Hepatocyte (in vitro differentiated cells): ENCODE measurements at regions not wholly inside any gene's neighbourhood (a gene's known extent, or its start where the extent isn't known, plus 50 kb on each side); places are given as distances from the start of the nearest gene placed in this dataset.

Experiments
- DNase-seq: peaks from one replicate; pipeline ENCODE4 v3.0.0-alpha.2; 2016; ENCODE audit warnings: low spot score
- H2AFZ ChIP-seq: fragments of 200-600 bp; sonication (generic); 2 replicates; pipeline ENCODE4 v1.6.0; 2016; ENCODE audit warnings: antibody characterized with exemption, mild to moderate bottlenecking
- H3K27ac ChIP-seq: fragments of 200-600 bp; sonication (generic); 2 replicates; pipeline ENCODE4 v1.5.1; 2016; ENCODE audit warnings: mild to moderate bottlenecking
- H3K27me3 ChIP-seq: fragments of 200-600 bp; sonication (generic); 2 replicates; pipeline ENCODE4 v1.6.1; 2016
- H3K36me3 ChIP-seq: fragments of 200-600 bp; sonication (generic); replicated peaks from 2 replicates; pipeline ENCODE4 v1.5.1; 2016; ENCODE audit warnings: low read depth; ENCODE audit not compliant: insufficient read depth
- H3K4me1 ChIP-seq: fragments of 200-600 bp; sonication (generic); 2 replicates; pipeline ENCODE4 v1.5.1; 2016; ENCODE audit warnings: mild to moderate bottlenecking, moderate library complexity; ENCODE audit not compliant: insufficient read depth
- H3K4me2 ChIP-seq: fragments of 200-600 bp; sonication (generic); 2 replicates; pipeline ENCODE4 v1.6.0; 2016
- H3K4me3 ChIP-seq: fragments of 200-600 bp; sonication (generic); 2 replicates; pipeline ENCODE4 v1.5.1; 2016; ENCODE audit warnings: mild to moderate bottlenecking
- H3K79me2 ChIP-seq: fragments of 200-600 bp; sonication (generic); 2 replicates; pipeline ENCODE4 v1.6.0; 2017; ENCODE audit warnings: mild to moderate bottlenecking
- H3K9me2 ChIP-seq: fragments of 200-600 bp; sonication (generic); replicated peaks from 2 replicates; pipeline ENCODE4 v1.6.0; 2017; ENCODE audit warnings: mild to moderate bottlenecking; ENCODE audit not compliant: insufficient read depth
- H3K9me3 ChIP-seq: fragments of 200-600 bp; sonication (generic); 2 replicates; pipeline ENCODE4 v1.5.1; 2016; ENCODE audit warnings: low read depth, mild to moderate bottlenecking
- H4K20me1 ChIP-seq: fragments of 200-600 bp; sonication (generic); 2 replicates; pipeline ENCODE4 v1.6.0; 2016; ENCODE audit warnings: mild to moderate bottlenecking; ENCODE audit not compliant: insufficient read depth, poor library complexity, severe bottlenecking
- CTCF ChIP-seq: fragments of 200-600 bp; sonication (generic); IDR thresholded peaks from 2 replicates; pipeline ENCODE4 v1.5.1; 2016; ENCODE audit warnings: antibody characterized with exemption, mild to moderate bottlenecking; ENCODE audit not compliant: poor library complexity
- EZH2 ChIP-seq: fragments of 200-600 bp; sonication (generic); IDR thresholded peaks from 2 replicates; pipeline ENCODE4 v1.6.1; 2016; ENCODE audit warnings: antibody characterized with exemption, mild to moderate bottlenecking, borderline replicate concordance
- EZH2phosphoT487 ChIP-seq: fragments of 200-600 bp; sonication (generic); IDR thresholded peaks from one replicate; pipeline ENCODE4 v1.6.1; 2018; ENCODE audit warnings: antibody characterized with exemption, mild to moderate bottlenecking, low read depth, moderate library complexity; ENCODE audit not compliant: unreplicated experiment, severe bottlenecking
- WGBS: methylation state at CpG from one replicate; pipeline ENCODE4 v1.1.6; 2016; ENCODE audit warnings: low lambda C conversion rate; ENCODE audit errors: missing lambda C conversion rate; 5-methylcytosine and 5-hydroxymethylcytosine counted together

GRCh38 chr4:19728773-19729172 is 522.9 kb upstream of the SLIT2 start:
- DNase-seq: no peak
- H3K9me2 ChIP-seq: no peaks in the 10 kb centered on the region
- no peak overlapping the region for H2AFZ ChIP-seq
- no peaks in the 10 kb centered on the region for H3K79me2 ChIP-seq
- H3K4me2 ChIP-seq: no peak overlapping the region
- no peak for TF ChIP-seq CTCF
- no peak for TF ChIP-seq EZH2phosphoT487
- TF ChIP-seq EZH2: no peak
- no peaks in the 10 kb centered on the region for H4K20me1 ChIP-seq
- no peaks in the 10 kb centered on the region for H3K9me3 ChIP-seq
- WGBS: 48% methylated on average over 1 of the region's 1 CpG
- H3K4me3 ChIP-seq: no peak overlapping the region
- H3K36me3 ChIP-seq: no peaks in the 10 kb centered on the region
- no peak overlapping the region for H3K27ac ChIP-seq
- H3K27me3 ChIP-seq: no peaks in the 10 kb centered on the region
- H3K4me1 ChIP-seq: no peaks in the 10 kb centered on the region

GRCh38 chr4:19727141-19727540 is 524.6 kb upstream of the SLIT2 start:
- Histone ChIP-seq H3K36me3 (no peaks in the 10 kb centered on the region), H3K27me3 (no peaks in the 10 kb centered on the region), H3K27ac (no peak overlapping the region), H3K9me2 (no peaks in the 10 kb centered on the region), H4K20me1 (no peaks in the 10 kb centered on the region), H3K4me1 (no peaks in the 10 kb centered on the region), H3K4me3 (no peak overlapping the region), H2AFZ (no peak overlapping the region), H3K79me2 (no peaks in the 10 kb centered on the region), H3K9me3 (no peaks in the 10 kb centered on the region), H3K4me2 (no peak overlapping the region)
- no peak for DNase-seq
- TF ChIP-seq EZH2 (no peak), CTCF (no peak), EZH2phosphoT487 (no peak)
- WGBS: 90% methylated on average over 8 of the region's 8 CpGs

- WGBS: 92% methylated on average over 3 of the region's 3 CpGs
- no peak for DNase-seq
- TF ChIP-seq CTCF: no peak
- no peak for TF ChIP-seq EZH2
- no peak for TF ChIP-seq EZH2phosphoT487
Observed at GRCh38 chr4:19725130-19725529, 526.6 kb upstream of the SLIT2 start.

GRCh38 chr4:19722404-19722803 is 529.3 kb upstream of the SLIT2 start:
- 70% methylated on average over 1 of the region's 1 CpG for WGBS
- H3K4me3 ChIP-seq: no peak overlapping the region
- DNase-seq: no peak
- TF ChIP-seq EZH2 (no peak), CTCF (no peak), EZH2phosphoT487 (no peak)
- no peaks in the 10 kb centered on the region for H3K36me3 ChIP-seq
- no peaks in the 10 kb centered on the region for H3K79me2 ChIP-seq
- no peaks in the 10 kb centered on the region for H4K20me1 ChIP-seq
- no peak overlapping the region for H3K27ac ChIP-seq
- no peaks in the 10 kb centered on the region for H3K4me1 ChIP-seq
- H3K4me2 ChIP-seq: no peak overlapping the region
- no peaks in the 10 kb centered on the region for H3K9me2 ChIP-seq
- H3K27me3 ChIP-seq: no peaks in the 10 kb centered on the region
- no peaks in the 10 kb centered on the region for H3K9me3 ChIP-seq
- no peak overlapping the region for H2AFZ ChIP-seq

More at GRCh38 chr4:19725130-19725529, 526.6 kb upstream of the SLIT2 start:
- Histone ChIP-seq H3K9me2 (no peaks in the 10 kb centered on the region), H2AFZ (no peak overlapping the region), H4K20me1 (no peaks in the 10 kb centered on the region), H3K27me3 (no peaks in the 10 kb centered on the region), H3K36me3 (no peaks in the 10 kb centered on the region), H3K4me3 (no peak overlapping the region), H3K27ac (no peak overlapping the region), H3K79me2 (no peaks in the 10 kb centered on the region), H3K9me3 (no peaks in the 10 kb centered on the region), H3K4me1 (no peaks in the 10 kb centered on the region), H3K4me2 (no peak overlapping the region)
